WI38 (cell line): ENCODE measurements at regions not wholly inside any gene's neighbourhood (a gene's known extent, or its start where the extent isn't known, plus 50 kb on each side); places are given as distances from the start of the nearest gene placed in this dataset.

Source experiments
- H3K4me3 ChIP-seq: 2 replicates; pipeline ENCODE4 v1.5.1; 2011; ENCODE audit warnings: low read depth, mild to moderate bottlenecking, control low read depth, low read length
- TF ChIP-seq, protein P1 (sequence below): IDR thresholded peaks from 2 replicates; pipeline ENCODE4 v1.5.1; 2012; ENCODE audit warnings: low read depth, mild to moderate bottlenecking, control low read depth, low read length

DNA sequence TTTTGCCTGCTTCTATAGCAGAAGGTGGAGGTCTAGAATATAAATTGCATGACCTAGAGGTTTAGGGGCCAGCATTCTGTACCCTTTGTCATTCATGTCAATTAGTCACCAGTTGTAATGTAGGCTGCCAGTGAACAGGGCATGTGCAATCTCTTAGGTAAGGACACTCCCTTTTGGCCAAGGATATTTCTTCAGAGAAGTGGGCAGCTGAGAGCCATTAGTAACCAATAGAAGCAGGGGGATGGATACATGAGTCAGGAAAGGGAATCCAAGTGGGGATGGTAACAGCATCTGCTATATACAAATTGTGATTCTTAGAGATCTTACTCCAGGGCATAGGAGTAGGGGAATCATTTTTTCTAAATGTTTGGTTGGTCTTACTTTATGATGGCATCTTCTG, 494.2 kb upstream of the JAG1 start:
- no peak overlapping the region for H3K4me3 ChIP-seq
- TF ChIP-seq, protein P1, sequence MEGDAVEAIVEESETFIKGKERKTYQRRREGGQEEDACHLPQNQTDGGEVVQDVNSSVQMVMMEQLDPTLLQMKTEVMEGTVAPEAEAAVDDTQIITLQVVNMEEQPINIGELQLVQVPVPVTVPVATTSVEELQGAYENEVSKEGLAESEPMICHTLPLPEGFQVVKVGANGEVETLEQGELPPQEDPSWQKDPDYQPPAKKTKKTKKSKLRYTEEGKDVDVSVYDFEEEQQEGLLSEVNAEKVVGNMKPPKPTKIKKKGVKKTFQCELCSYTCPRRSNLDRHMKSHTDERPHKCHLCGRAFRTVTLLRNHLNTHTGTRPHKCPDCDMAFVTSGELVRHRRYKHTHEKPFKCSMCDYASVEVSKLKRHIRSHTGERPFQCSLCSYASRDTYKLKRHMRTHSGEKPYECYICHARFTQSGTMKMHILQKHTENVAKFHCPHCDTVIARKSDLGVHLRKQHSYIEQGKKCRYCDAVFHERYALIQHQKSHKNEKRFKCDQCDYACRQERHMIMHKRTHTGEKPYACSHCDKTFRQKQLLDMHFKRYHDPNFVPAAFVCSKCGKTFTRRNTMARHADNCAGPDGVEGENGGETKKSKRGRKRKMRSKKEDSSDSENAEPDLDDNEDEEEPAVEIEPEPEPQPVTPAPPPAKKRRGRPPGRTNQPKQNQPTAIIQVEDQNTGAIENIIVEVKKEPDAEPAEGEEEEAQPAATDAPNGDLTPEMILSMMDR = no peak

DNA sequence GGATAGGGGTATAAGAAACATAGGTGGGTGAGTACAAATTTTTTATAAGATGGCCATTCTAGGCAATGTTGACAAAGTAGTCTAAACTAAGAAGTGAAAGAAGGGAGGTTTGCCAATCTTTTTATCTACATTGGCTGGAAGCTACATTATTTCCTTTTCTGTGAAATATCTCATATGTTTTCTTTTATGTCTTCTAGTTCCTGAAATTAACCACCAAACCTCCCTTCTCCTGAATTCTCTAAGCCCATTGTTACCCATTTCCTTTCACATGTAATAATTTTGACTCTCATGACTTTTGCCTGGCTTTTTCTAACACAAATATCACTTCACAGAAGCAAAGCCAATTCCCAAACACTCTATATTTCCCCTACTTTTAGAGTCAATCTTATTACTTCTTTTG, 496.2 kb upstream of the JAG1 start:
- H3K4me3 ChIP-seq = no peak overlapping the region
- TF ChIP-seq, protein P1 = no peak

DNA sequence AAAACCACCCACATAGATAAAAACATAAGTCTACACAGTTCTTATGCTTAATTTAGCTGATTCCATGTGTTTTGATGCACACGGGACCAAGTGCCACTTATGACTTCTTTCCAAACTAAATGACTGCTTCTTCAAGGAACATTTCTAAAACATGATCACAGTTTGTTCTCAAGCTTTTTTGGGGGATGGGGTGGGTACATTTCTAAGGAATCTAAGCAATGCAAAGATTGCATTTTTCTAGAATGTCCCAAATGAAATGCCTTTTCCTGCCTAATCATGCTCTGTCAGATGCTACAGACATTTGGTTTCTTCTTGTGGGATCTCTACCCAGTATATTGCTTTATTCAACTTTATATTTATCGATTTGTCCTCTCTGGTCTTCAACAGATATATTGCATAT, 496.8 kb upstream of the JAG1 start:
- no peak overlapping the region for H3K4me3 ChIP-seq
- TF ChIP-seq, protein P1 = no peak

GRCh38 chr20:11172881-11173280, 499.1 kb upstream of the JAG1 start:
- no peak overlapping the region for H3K4me3 ChIP-seq
- TF ChIP-seq, protein P1 = no peak

GRCh38 chr20:11173916-11174315, 500.1 kb upstream of the JAG1 start:
- TF ChIP-seq, protein P1 = no peak
- H3K4me3 ChIP-seq = no peak overlapping the region

- TF ChIP-seq, protein P1 = no peak
- H3K4me3 ChIP-seq = no peak overlapping the region
Observed at GRCh38 chr20:11174861-11175260, 501.1 kb upstream of the JAG1 start.

GRCh38 chr20:11176431-11176830, 502.6 kb upstream of the JAG1 start:
- TF ChIP-seq, protein P1 = no peak
- H3K4me3 ChIP-seq = no peak overlapping the region
